Vagina (tissue), 2 donors: ENCODE measurements at regions not wholly inside any gene's neighbourhood (a gene's known extent, or its start where the extent isn't known, plus 50 kb on each side); places are given as distances from the start of the nearest gene placed in this dataset.

ENCODE experiments used
- DNase-seq, 2 donors: peaks; one replicate each; pipeline ENCODE4 v3.0.0-alpha.2; 2017; ENCODE audit errors: extremely low spot score in 2 of 2
- H3K27ac ChIP-seq: fragments of 200-600 bp; sonication (generic); one replicate; pipeline ENCODE4 v1.5.1; 2019
- H3K27me3 ChIP-seq: fragments of 200-600 bp; sonication (generic); one replicate; pipeline ENCODE4 v1.5.1; 2019
- H3K36me3 ChIP-seq, 2 donors: fragments of 200-600 bp; sonication (generic); one replicate each; pipeline ENCODE4 v1.5.1; 2017 to 2019
- H3K4me1 ChIP-seq: fragments of 200-600 bp; sonication (generic); one replicate; pipeline ENCODE4 v1.5.1; 2019
- H3K4me3 ChIP-seq, 2 donors: fragments of 200-600 bp; sonication (generic); 1 replicate in 1 of 2; 2 replicates in 1 of 2; pipeline ENCODE4 v1.5.1; 2016 to 2019
- H3K9me3 ChIP-seq: fragments of 200-600 bp; sonication (generic); one replicate; pipeline ENCODE4 v1.5.1; 2019
- POLR2A ChIP-seq, 2 donors: fragments of 450-650 bp; IDR thresholded peaks; one replicate each; pipeline ENCODE4 v1.6.1; 2017; ENCODE audit warnings: antibody characterized with exemption in 2 of 2, mild to moderate bottlenecking in 2 of 2, moderate library complexity in 2 of 2
- POLR2AphosphoS5 ChIP-seq, 2 donors: sonication (generic); formaldehyde crosslinking; IDR thresholded peaks; one replicate each; pipeline ENCODE4 v1.9.0; 2017; ENCODE audit warnings: antibody characterized with exemption in 2 of 2, mild to moderate bottlenecking in 2 of 2, low read depth in 1 of 2; ENCODE audit not compliant: insufficient read depth in 1 of 2
- intact Hi-C: fragments of 100-400 bp; cut with DNase I; formaldehyde crosslinking; loops from one replicate; pipeline ENCODE4 v1.15.1; 2023
- TF ChIP-seq, protein P1 (sequence below), 3 experiments: fragments of 450-650 bp in 2 of 3; fragments of 200-600 bp in 1 of 3; sonication (generic) in 1 of 3; IDR thresholded peaks; one replicate each; pipeline ENCODE4 v1.5.1; 2017 to 2019; ENCODE audit warnings: antibody characterized with exemption in 3 of 3, mild to moderate bottlenecking in 2 of 3, moderate library complexity in 2 of 3

- no peaks in the 10 kb centered on the region for H3K9me3 ChIP-seq
- H3K27me3 ChIP-seq: no peaks in the 10 kb centered on the region
- intact Hi-C loops: no loop called here
- H3K4me3 ChIP-seq: no peak overlapping the region
- no peak for DNase-seq
- no peaks in the 10 kb centered on the region for H3K36me3 ChIP-seq
- H3K27ac ChIP-seq: no peak overlapping the region
- no peaks in the 10 kb centered on the region for H3K4me1 ChIP-seq
- TF ChIP-seq POLR2AphosphoS5 (IDR thresholded peaks at IDR 0.05; ENCODE audit: insufficient read depth in 1 of 2, low read depth in 1 of 2) (no peak), POLR2A (IDR thresholded peaks at IDR 0.05) (no peak)
- TF ChIP-seq, protein P1, sequence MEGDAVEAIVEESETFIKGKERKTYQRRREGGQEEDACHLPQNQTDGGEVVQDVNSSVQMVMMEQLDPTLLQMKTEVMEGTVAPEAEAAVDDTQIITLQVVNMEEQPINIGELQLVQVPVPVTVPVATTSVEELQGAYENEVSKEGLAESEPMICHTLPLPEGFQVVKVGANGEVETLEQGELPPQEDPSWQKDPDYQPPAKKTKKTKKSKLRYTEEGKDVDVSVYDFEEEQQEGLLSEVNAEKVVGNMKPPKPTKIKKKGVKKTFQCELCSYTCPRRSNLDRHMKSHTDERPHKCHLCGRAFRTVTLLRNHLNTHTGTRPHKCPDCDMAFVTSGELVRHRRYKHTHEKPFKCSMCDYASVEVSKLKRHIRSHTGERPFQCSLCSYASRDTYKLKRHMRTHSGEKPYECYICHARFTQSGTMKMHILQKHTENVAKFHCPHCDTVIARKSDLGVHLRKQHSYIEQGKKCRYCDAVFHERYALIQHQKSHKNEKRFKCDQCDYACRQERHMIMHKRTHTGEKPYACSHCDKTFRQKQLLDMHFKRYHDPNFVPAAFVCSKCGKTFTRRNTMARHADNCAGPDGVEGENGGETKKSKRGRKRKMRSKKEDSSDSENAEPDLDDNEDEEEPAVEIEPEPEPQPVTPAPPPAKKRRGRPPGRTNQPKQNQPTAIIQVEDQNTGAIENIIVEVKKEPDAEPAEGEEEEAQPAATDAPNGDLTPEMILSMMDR (IDR thresholded peaks at IDR 0.05): no peak
Measured at GRCh38 chrX:39915081-39915480, 182.7 kb downstream of the BCOR start.

DNA sequence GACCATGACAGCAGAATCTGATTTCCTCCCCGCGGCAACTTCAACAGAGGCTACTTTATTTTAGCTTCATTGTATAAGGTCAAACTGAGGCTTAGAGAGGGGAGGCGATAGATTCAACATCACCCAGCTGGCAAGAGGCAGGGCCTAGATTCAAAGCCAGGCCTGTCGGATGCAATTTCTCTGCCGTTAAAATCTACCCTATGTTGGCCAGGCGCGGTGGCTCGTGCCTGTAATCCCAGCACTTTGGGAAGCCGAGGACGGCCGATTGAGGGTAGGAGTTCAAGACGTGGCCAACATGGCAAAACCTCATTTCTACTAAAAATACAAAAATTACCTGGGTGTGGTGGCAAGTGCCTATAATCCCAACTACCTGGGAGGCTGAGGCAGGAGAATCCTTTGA, 182.2 kb downstream of the BCOR start:
- H3K36me3 ChIP-seq: no peaks in the 10 kb centered on the region
- no peak for DNase-seq
- H3K27me3 ChIP-seq: no peaks in the 10 kb centered on the region
- no peak overlapping the region for H3K27ac ChIP-seq
- intact Hi-C loops: no loop called here
- no peak overlapping the region for H3K4me3 ChIP-seq
- TF ChIP-seq POLR2AphosphoS5 (IDR thresholded peaks at IDR 0.05; ENCODE audit: insufficient read depth in 1 of 2, low read depth in 1 of 2) (no peak), POLR2A (IDR thresholded peaks at IDR 0.05) (no peak)
- TF ChIP-seq, protein P1 (IDR thresholded peaks at IDR 0.05): no peak
- H3K9me3 ChIP-seq: no peaks in the 10 kb centered on the region
- no peaks in the 10 kb centered on the region for H3K4me1 ChIP-seq

- Histone ChIP-seq H3K4me3 (no peak overlapping the region), H3K4me1 (no peaks in the 10 kb centered on the region), H3K9me3 (no peaks in the 10 kb centered on the region), H3K36me3 (no peaks in the 10 kb centered on the region), H3K27ac (no peak overlapping the region), H3K27me3 (no peaks in the 10 kb centered on the region)
- TF ChIP-seq, protein P1 (IDR thresholded peaks at IDR 0.05): no peak
- TF ChIP-seq POLR2A (IDR thresholded peaks at IDR 0.05) (no peak), POLR2AphosphoS5 (IDR thresholded peaks at IDR 0.05; ENCODE audit: insufficient read depth in 1 of 2, low read depth in 1 of 2) (no peak)
- intact Hi-C loops: no loop called here
- DNase-seq: no peak
Measured at GRCh38 chrX:39921838-39922237, 175.9 kb downstream of the BCOR start.

DNA sequence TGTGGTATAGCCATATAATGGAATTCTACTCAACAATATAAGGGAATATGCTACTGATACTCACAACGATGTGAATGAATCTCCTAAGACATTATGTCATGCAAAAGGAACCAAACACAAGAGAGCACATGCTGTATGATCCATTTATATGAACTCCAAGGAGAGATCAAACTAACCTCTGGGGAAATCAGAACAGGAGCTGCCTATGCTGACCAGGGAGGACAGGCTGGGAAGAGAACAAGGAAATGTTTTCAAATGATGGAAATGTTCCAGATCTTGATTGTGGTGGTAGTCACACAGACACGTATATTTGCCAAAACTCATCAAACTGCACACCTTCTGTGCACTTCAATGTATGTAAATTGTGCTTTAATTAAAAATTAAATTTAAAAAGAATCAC, 175.3 kb downstream of the BCOR start:
- Histone ChIP-seq H3K4me1 (no peaks in the 10 kb centered on the region), H3K27me3 (no peaks in the 10 kb centered on the region), H3K27ac (no peak overlapping the region), H3K4me3 (no peak overlapping the region), H3K36me3 (no peaks in the 10 kb centered on the region), H3K9me3 (no peaks in the 10 kb centered on the region)
- TF ChIP-seq POLR2AphosphoS5 (IDR thresholded peaks at IDR 0.05; ENCODE audit: insufficient read depth in 1 of 2, low read depth in 1 of 2) (no peak), POLR2A (IDR thresholded peaks at IDR 0.05) (no peak)
- TF ChIP-seq, protein P1 (IDR thresholded peaks at IDR 0.05): no peak
- DNase-seq: no peak
- intact Hi-C loops: no loop called here

- no peaks in the 10 kb centered on the region for H3K27me3 ChIP-seq
- no peaks in the 10 kb centered on the region for H3K36me3 ChIP-seq
- H3K9me3 ChIP-seq: no peaks in the 10 kb centered on the region
- no peaks in the 10 kb centered on the region for H3K4me1 ChIP-seq
- intact Hi-C loops: no loop called here
- TF ChIP-seq, protein P1 (IDR thresholded peaks at IDR 0.05): no peak
- no peak for TF ChIP-seq POLR2A (IDR thresholded peaks at IDR 0.05)
- no peak for TF ChIP-seq POLR2AphosphoS5 (IDR thresholded peaks at IDR 0.05; ENCODE audit: insufficient read depth in 1 of 2, low read depth in 1 of 2)
- H3K27ac ChIP-seq: no peak overlapping the region
- no peak for DNase-seq
- H3K4me3 ChIP-seq: no peak overlapping the region
Measured at GRCh38 chrX:39922926-39923325, 174.8 kb downstream of the BCOR start.
